ENCODE measurements at regions not wholly inside any gene's neighbourhood (a gene's known extent, or its start where the extent isn't known, plus 50 kb on each side); places are given as distances from the start of the nearest gene placed in this dataset.

GRCh38 chr4:184953971-184954370 lies 64.3 kb upstream of the HELT start:
- no peak overlapping the region for H3K4me3 ChIP-seq (ENCODE audit: low read length in 2 of 2)
- H3K27ac ChIP-seq (ENCODE audit: low read depth in 2 of 2, low read length in 2 of 2) = no peak overlapping the region
- no peaks in the 10 kb centered on the region for H3K9me3 ChIP-seq (ENCODE audit: control insufficient read depth in 2 of 2, low read length in 2 of 2)
- H3K36me3 ChIP-seq (ENCODE audit: control insufficient read depth in 2 of 2, insufficient read depth in 2 of 2, low read length in 2 of 2) = no peaks in the 10 kb centered on the region
- no peaks in the 10 kb centered on the region for H3K4me1 ChIP-seq (ENCODE audit: control insufficient read depth in 2 of 2, insufficient read depth in 2 of 2, low read length in 2 of 2)
- H3K27me3 ChIP-seq (ENCODE audit: control insufficient read depth in 2 of 2, insufficient read depth in 2 of 2, low read length in 2 of 2) = peaks cover 0 to 2% of the 10 kb centered on the region in 2 donors
- no peak overlapping the region for H3K9ac ChIP-seq (ENCODE audit: low read depth in 1 of 2, low read length in 2 of 2)

GRCh38 chr4:184954482-184954881 lies 63.8 kb upstream of the HELT start:
- no peak overlapping the region for H3K4me3 ChIP-seq (ENCODE audit: low read length in 2 of 2)
- H3K27ac ChIP-seq (ENCODE audit: low read depth in 2 of 2, low read length in 2 of 2) = no peak overlapping the region
- no peaks in the 10 kb centered on the region for H3K36me3 ChIP-seq (ENCODE audit: control insufficient read depth in 2 of 2, insufficient read depth in 2 of 2, low read length in 2 of 2)
- H3K27me3 ChIP-seq (ENCODE audit: control insufficient read depth in 2 of 2, insufficient read depth in 2 of 2, low read length in 2 of 2) = peaks cover 0 to 2% of the 10 kb centered on the region in 2 donors
- no peak overlapping the region for H3K9ac ChIP-seq (ENCODE audit: low read depth in 1 of 2, low read length in 2 of 2)
- no peaks in the 10 kb centered on the region for H3K4me1 ChIP-seq (ENCODE audit: control insufficient read depth in 2 of 2, insufficient read depth in 2 of 2, low read length in 2 of 2)
- no peaks in the 10 kb centered on the region for H3K9me3 ChIP-seq (ENCODE audit: control insufficient read depth in 2 of 2, low read length in 2 of 2)

GRCh38 chr4:184955116-184955515 lies 63.2 kb upstream of the HELT start:
- Histone ChIP-seq H3K9me3 (ENCODE audit: control insufficient read depth in 2 of 2, low read length in 2 of 2) (no peaks in the 10 kb centered on the region), H3K4me3 (ENCODE audit: low read length in 2 of 2) (no peak overlapping the region), H3K36me3 (ENCODE audit: control insufficient read depth in 2 of 2, insufficient read depth in 2 of 2, low read length in 2 of 2) (no peaks in the 10 kb centered on the region), H3K4me1 (ENCODE audit: control insufficient read depth in 2 of 2, insufficient read depth in 2 of 2, low read length in 2 of 2) (no peaks in the 10 kb centered on the region), H3K27me3 (ENCODE audit: control insufficient read depth in 2 of 2, insufficient read depth in 2 of 2, low read length in 2 of 2) (peaks cover 0 to 2% of the 10 kb centered on the region in 2 donors), H3K27ac (ENCODE audit: low read depth in 2 of 2, low read length in 2 of 2) (no peak overlapping the region), H3K9ac (ENCODE audit: low read depth in 1 of 2, low read length in 2 of 2) (no peak overlapping the region)

GRCh38 chr4:184955636-184956035 lies 62.7 kb upstream of the HELT start:
- Histone ChIP-seq H3K27me3 (ENCODE audit: control insufficient read depth in 2 of 2, insufficient read depth in 2 of 2, low read length in 2 of 2) (peaks cover 0 to 2% of the 10 kb centered on the region in 2 donors), H3K4me1 (ENCODE audit: control insufficient read depth in 2 of 2, insufficient read depth in 2 of 2, low read length in 2 of 2) (no peaks in the 10 kb centered on the region), H3K36me3 (ENCODE audit: control insufficient read depth in 2 of 2, insufficient read depth in 2 of 2, low read length in 2 of 2) (no peaks in the 10 kb centered on the region), H3K9ac (ENCODE audit: low read depth in 1 of 2, low read length in 2 of 2) (no peak overlapping the region), H3K4me3 (ENCODE audit: low read length in 2 of 2) (no peak overlapping the region), H3K9me3 (ENCODE audit: control insufficient read depth in 2 of 2, low read length in 2 of 2) (no peaks in the 10 kb centered on the region), H3K27ac (ENCODE audit: low read depth in 2 of 2, low read length in 2 of 2) (no peak overlapping the region)

GRCh38 chr4:184957446-184958115 lies 60.7 kb upstream of the HELT start:
- Histone ChIP-seq H3K27ac (ENCODE audit: low read depth in 2 of 2, low read length in 2 of 2) (no peak overlapping the region), H3K4me1 (ENCODE audit: control insufficient read depth in 2 of 2, insufficient read depth in 2 of 2, low read length in 2 of 2) (no peaks in the 10 kb centered on the region), H3K36me3 (ENCODE audit: control insufficient read depth in 2 of 2, insufficient read depth in 2 of 2, low read length in 2 of 2) (no peaks in the 10 kb centered on the region), H3K4me3 (ENCODE audit: low read length in 2 of 2) (no peak overlapping the region), H3K9me3 (ENCODE audit: control insufficient read depth in 2 of 2, low read length in 2 of 2) (no peaks in the 10 kb centered on the region), H3K9ac (ENCODE audit: low read depth in 1 of 2, low read length in 2 of 2) (no peak overlapping the region), H3K27me3 (ENCODE audit: control insufficient read depth in 2 of 2, insufficient read depth in 2 of 2, low read length in 2 of 2) (peaks cover 0 to 2% of the 10 kb centered on the region in 2 donors)

GRCh38 chr4:184958127-184958922 lies 60.0 kb upstream of the HELT start:
- no peaks in the 10 kb centered on the region for H3K9me3 ChIP-seq (ENCODE audit: control insufficient read depth in 2 of 2, low read length in 2 of 2)

GRCh38 chr4:184958923-184959210 lies 59.4 kb upstream of the HELT start:
- Histone ChIP-seq H3K9ac (ENCODE audit: low read depth in 1 of 2, low read length in 2 of 2) (no peak overlapping the region), H3K27me3 (ENCODE audit: control insufficient read depth in 2 of 2, insufficient read depth in 2 of 2, low read length in 2 of 2) (peaks cover 0 to under 1% of the 10 kb centered on the region in 2 donors), H3K4me3 (ENCODE audit: low read length in 2 of 2) (no peak overlapping the region), H3K9me3 (ENCODE audit: control insufficient read depth in 2 of 2, low read length in 2 of 2) (no peaks in the 10 kb centered on the region), H3K36me3 (ENCODE audit: control insufficient read depth in 2 of 2, insufficient read depth in 2 of 2, low read length in 2 of 2) (no peaks in the 10 kb centered on the region), H3K4me1 (ENCODE audit: control insufficient read depth in 2 of 2, insufficient read depth in 2 of 2, low read length in 2 of 2) (no peaks in the 10 kb centered on the region), H3K27ac (ENCODE audit: low read depth in 2 of 2, low read length in 2 of 2) (no peak overlapping the region)

More at GRCh38 chr4:184958127-184958922, 60.0 kb upstream of the HELT start:
- H3K9ac ChIP-seq (ENCODE audit: low read depth in 1 of 2, low read length in 2 of 2) = no peak overlapping the region
- H3K36me3 ChIP-seq (ENCODE audit: control insufficient read depth in 2 of 2, insufficient read depth in 2 of 2, low read length in 2 of 2) = no peaks in the 10 kb centered on the region
- no peaks in the 10 kb centered on the region for H3K4me1 ChIP-seq (ENCODE audit: control insufficient read depth in 2 of 2, insufficient read depth in 2 of 2, low read length in 2 of 2)
- peaks cover 0 to 2% of the 10 kb centered on the region in 2 donors for H3K27me3 ChIP-seq (ENCODE audit: control insufficient read depth in 2 of 2, insufficient read depth in 2 of 2, low read length in 2 of 2)
- no peak overlapping the region for H3K4me3 ChIP-seq (ENCODE audit: low read length in 2 of 2)
- no peak overlapping the region for H3K27ac ChIP-seq (ENCODE audit: low read depth in 2 of 2, low read length in 2 of 2)

GRCh38 chr4:184959309-184959708 lies 59.0 kb upstream of the HELT start:
- Histone ChIP-seq H3K27me3 (ENCODE audit: control insufficient read depth in 2 of 2, insufficient read depth in 2 of 2, low read length in 2 of 2) (no peaks in the 10 kb centered on the region), H3K9me3 (ENCODE audit: control insufficient read depth in 2 of 2, low read length in 2 of 2) (no peaks in the 10 kb centered on the region)

GRCh38 chr4:184959786-184960185 lies 58.5 kb upstream of the HELT start:
- Histone ChIP-seq H3K27me3 (ENCODE audit: control insufficient read depth in 2 of 2, insufficient read depth in 2 of 2, low read length in 2 of 2) (no peaks in the 10 kb centered on the region), H3K36me3 (ENCODE audit: control insufficient read depth in 2 of 2, insufficient read depth in 2 of 2, low read length in 2 of 2) (no peaks in the 10 kb centered on the region), H3K27ac (ENCODE audit: low read depth in 2 of 2, low read length in 2 of 2) (no peak overlapping the region), H3K9me3 (ENCODE audit: control insufficient read depth in 2 of 2, low read length in 2 of 2) (no peaks in the 10 kb centered on the region), H3K4me3 (ENCODE audit: low read length in 2 of 2) (no peak overlapping the region), H3K9ac (ENCODE audit: low read depth in 1 of 2, low read length in 2 of 2) (no peak overlapping the region), H3K4me1 (ENCODE audit: control insufficient read depth in 2 of 2, insufficient read depth in 2 of 2, low read length in 2 of 2) (no peaks in the 10 kb centered on the region)

More at GRCh38 chr4:184959309-184959708, 59.0 kb upstream of the HELT start:
- Histone ChIP-seq H3K36me3 (ENCODE audit: control insufficient read depth in 2 of 2, insufficient read depth in 2 of 2, low read length in 2 of 2) (no peaks in the 10 kb centered on the region), H3K9ac (ENCODE audit: low read depth in 1 of 2, low read length in 2 of 2) (no peak overlapping the region), H3K4me1 (ENCODE audit: control insufficient read depth in 2 of 2, insufficient read depth in 2 of 2, low read length in 2 of 2) (no peaks in the 10 kb centered on the region), H3K4me3 (ENCODE audit: low read length in 2 of 2) (no peak overlapping the region), H3K27ac (ENCODE audit: low read depth in 2 of 2, low read length in 2 of 2) (no peak overlapping the region)

- no peak overlapping the region for H3K9ac ChIP-seq (ENCODE audit: low read depth in 1 of 2, low read length in 2 of 2)
- no peak overlapping the region for H3K27ac ChIP-seq (ENCODE audit: low read depth in 2 of 2, low read length in 2 of 2)
- H3K4me3 ChIP-seq (ENCODE audit: low read length in 2 of 2) = no peak overlapping the region
- no peaks in the 10 kb centered on the region for H3K27me3 ChIP-seq (ENCODE audit: control insufficient read depth in 2 of 2, insufficient read depth in 2 of 2, low read length in 2 of 2)
- H3K9me3 ChIP-seq (ENCODE audit: control insufficient read depth in 2 of 2, low read length in 2 of 2) = no peaks in the 10 kb centered on the region
- no peaks in the 10 kb centered on the region for H3K4me1 ChIP-seq (ENCODE audit: control insufficient read depth in 2 of 2, insufficient read depth in 2 of 2, low read length in 2 of 2)
- no peaks in the 10 kb centered on the region for H3K36me3 ChIP-seq (ENCODE audit: control insufficient read depth in 2 of 2, insufficient read depth in 2 of 2, low read length in 2 of 2)
Observed at GRCh38 chr4:184960505-184960971, 57.8 kb upstream of the HELT start.
